ENCODE measurements at regions not wholly inside any gene's neighbourhood (a gene's known extent, or its start where the extent isn't known, plus 50 kb on each side); places are given as distances from the start of the nearest gene placed in this dataset.

- DNase-seq (ENCODE audit: low read depth): no peak
- TF ChIP-seq CTCF (conservative IDR thresholded peaks at IDR 0.05; ENCODE audit: low read depth, low read length): no peak
- no peak overlapping the region for H3K4me3 ChIP-seq (ENCODE audit: low read length)
Measured at GRCh38 chr4:12966726-12967125, 517.4 kb downstream of the RAB28 start.

DNA sequence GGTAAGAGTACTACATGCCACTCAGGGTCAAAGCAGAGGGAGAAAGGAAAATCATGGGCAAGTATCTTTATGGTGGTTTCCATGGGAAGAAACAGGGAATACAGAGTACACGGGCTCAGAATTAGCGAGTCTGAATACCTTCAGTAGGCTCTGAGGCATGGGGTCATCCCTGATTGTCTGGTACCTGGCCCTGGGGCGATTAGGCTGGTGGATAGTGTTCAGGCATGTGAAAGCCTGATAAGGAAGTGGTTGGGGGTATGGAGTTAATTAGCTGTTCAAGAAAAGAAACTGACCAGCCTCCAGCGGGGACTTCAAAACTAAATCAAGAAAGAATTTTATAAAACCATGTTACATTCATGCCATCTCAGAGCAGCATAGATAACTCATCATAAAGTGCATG is 518.8 kb downstream of the RAB28 start:
- no peak for TF ChIP-seq CTCF (conservative IDR thresholded peaks at IDR 0.05; ENCODE audit: low read depth, low read length)
- DNase-seq (ENCODE audit: low read depth): no peak
- no peak overlapping the region for H3K4me3 ChIP-seq (ENCODE audit: low read length)

GRCh38 chr4:12963912-12964311 is 520.2 kb downstream of the RAB28 start:
- no peak for DNase-seq (ENCODE audit: low read depth)
- TF ChIP-seq CTCF (conservative IDR thresholded peaks at IDR 0.05; ENCODE audit: low read depth, low read length): no peak
- H3K4me3 ChIP-seq (ENCODE audit: low read length): no peak overlapping the region

DNA sequence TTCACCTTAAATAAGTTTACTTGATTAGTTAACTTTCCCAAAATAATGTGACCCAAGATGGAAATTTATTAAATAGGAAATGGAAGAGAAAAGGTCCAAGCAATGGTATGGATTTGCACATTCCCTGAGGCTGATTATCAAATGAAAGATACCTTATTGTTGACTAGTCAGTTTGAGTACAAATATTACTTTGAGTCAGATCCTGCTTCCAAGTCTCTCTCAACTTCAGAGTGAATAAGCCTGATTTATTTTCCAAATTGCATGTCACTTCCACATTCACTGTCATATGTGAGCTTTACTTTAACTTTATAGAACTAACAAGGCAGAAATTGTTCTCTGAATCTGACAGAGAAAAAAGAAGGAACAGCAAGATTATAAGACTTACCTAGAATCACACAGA is 520.8 kb downstream of the RAB28 start:
- no peak for DNase-seq (ENCODE audit: low read depth)
- TF ChIP-seq CTCF (conservative IDR thresholded peaks at IDR 0.05; ENCODE audit: low read depth, low read length): no peak
- no peak overlapping the region for H3K4me3 ChIP-seq (ENCODE audit: low read length)

DNA sequence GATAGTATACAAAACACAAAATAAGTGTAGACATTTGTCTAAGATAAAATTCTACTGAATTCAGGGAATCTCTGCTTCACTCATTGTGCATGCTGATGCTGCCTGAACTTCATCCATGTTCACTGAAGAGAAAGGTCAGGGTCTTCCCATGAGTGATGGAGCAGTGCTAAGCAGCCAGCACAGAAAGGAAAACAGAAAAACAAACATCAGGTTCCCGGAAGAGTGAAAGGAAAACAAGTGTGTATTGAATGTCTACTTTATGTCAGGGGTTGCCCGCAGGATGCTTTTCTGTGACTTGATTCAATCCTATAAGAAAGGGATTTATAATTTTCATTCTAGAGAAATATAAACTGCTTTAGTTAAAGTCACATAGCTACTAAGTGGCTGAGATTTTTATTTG is 522.4 kb downstream of the RAB28 start:
- H3K4me3 ChIP-seq (ENCODE audit: low read length): no peak overlapping the region
- no peak for TF ChIP-seq CTCF (conservative IDR thresholded peaks at IDR 0.05; ENCODE audit: low read depth, low read length)
- DNase-seq (ENCODE audit: low read depth): no peak

DNA sequence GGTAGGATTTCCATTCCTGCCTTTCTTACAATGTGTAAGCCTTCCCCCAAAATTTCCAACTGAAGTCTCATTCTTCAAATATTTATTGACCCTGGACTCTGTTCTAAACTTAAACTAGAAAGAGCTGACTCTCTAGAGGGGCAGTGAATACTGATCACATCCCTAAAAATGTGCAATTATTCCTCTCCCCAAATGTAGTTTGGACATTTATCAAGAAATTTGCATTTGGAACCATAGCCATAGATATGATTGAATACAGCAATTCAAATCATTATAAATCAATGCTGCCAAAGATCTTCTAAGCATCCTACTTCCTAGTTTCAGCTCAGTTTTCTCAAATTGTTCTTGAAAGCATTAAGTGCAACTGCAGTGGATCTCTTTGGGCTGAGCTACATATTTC is 525.7 kb downstream of the RAB28 start:
- H3K4me3 ChIP-seq (ENCODE audit: low read length): no peak overlapping the region
- no peak for DNase-seq (ENCODE audit: low read depth)
- TF ChIP-seq CTCF (conservative IDR thresholded peaks at IDR 0.05; ENCODE audit: low read depth, low read length): no peak

DNA sequence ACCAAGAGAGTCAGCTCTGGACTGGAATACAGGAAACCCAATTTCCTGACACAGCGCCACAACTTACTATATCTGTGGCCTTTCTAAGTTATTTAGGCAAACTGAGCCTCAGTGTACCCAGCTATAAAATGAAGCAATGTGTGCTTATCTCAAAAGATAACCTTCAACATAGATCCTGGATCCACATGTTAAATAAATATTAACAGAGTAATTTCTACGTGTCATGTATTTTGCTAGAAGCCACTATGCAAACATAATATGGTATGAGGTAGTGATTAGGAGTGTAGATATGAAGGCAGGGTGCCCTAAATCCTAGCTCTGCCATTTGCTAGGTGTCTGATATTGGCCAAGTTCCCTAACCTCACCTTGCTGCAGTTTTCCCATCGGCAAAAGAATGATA is 527.0 kb downstream of the RAB28 start:
- DNase-seq (ENCODE audit: low read depth): no peak
- H3K4me3 ChIP-seq (ENCODE audit: low read length): no peak overlapping the region
- TF ChIP-seq CTCF (conservative IDR thresholded peaks at IDR 0.05; ENCODE audit: low read depth, low read length): no peak

Data from retinal pigment epithelial cell (primary cell).